Stimulated activated CD8-positive, alpha-beta memory T cell treated with anti-CD3 and anti-CD28 coated beads, Interleukin-12 subunit alpha, Interleukin-12 subunit beta, amount 100 ng/mL, for 4 hours (primary cell): ENCODE measurements at regions not wholly inside any gene's neighbourhood (a gene's known extent, or its start where the extent isn't known, plus 50 kb on each side); places are given as distances from the start of the nearest gene placed in this dataset.

ENCODE experiments used
- DNase-seq: peaks from one replicate; pipeline ENCODE4 v3.0.0-alpha.2; 2020; ENCODE audit warnings: low read depth

GRCh38 chr10:4662576-4663161, 163.3 kb upstream of the AKR1E2 start:
- no peak for DNase-seq

- no peak for DNase-seq
Observed at GRCh38 chr10:4661511-4662255, 164.3 kb upstream of the AKR1E2 start.

- no peak for DNase-seq
Observed at GRCh38 chr10:4658777-4659176, 167.2 kb upstream of the AKR1E2 start.

GRCh38 chr10:4656576-4657194, 169.3 kb upstream of the AKR1E2 start:
- DNase-seq: no peak

GRCh38 chr10:4655879-4656278, 170.1 kb upstream of the AKR1E2 start:
- DNase-seq: no peak

DNA sequence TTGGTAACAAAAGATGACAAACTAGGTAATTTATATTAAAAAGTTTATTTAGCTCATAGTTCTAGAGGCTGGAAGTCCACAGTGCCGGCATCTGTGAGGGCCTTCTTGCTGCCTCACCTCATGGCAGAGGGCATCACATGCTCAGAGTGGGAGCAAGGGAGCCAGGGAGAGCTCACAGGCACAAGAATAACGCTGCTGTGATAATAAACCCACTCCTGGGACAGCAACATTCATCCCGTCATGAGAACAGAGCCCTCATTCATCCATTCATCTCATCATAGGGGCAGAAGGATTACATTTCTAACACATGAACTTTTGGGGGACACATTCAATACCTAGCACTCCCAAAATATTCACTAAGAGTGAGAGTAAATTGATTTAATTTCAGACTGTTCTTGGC, 170.6 kb upstream of the AKR1E2 start:
- DNase-seq: no peak

GRCh38 chr10:4654496-4654895, 171.5 kb upstream of the AKR1E2 start:
- no peak for DNase-seq

- no peak for DNase-seq
Observed at GRCh38 chr10:4653160-4653559, 172.8 kb upstream of the AKR1E2 start.

GRCh38 chr10:4652111-4653010, 173.6 kb upstream of the AKR1E2 start:
- DNase-seq: no peak

GRCh38 chr10:4651404-4652037, 174.5 kb upstream of the AKR1E2 start:
- no peak for DNase-seq

- DNase-seq: no peak
Observed at GRCh38 chr10:4650582-4650981, 175.4 kb upstream of the AKR1E2 start.

- DNase-seq: no peak
Observed at GRCh38 chr10:4649886-4650508, 176.0 kb upstream of the AKR1E2 start.

GRCh38 chr10:4649471-4649870, 176.5 kb upstream of the AKR1E2 start:
- DNase-seq: no peak

DNA sequence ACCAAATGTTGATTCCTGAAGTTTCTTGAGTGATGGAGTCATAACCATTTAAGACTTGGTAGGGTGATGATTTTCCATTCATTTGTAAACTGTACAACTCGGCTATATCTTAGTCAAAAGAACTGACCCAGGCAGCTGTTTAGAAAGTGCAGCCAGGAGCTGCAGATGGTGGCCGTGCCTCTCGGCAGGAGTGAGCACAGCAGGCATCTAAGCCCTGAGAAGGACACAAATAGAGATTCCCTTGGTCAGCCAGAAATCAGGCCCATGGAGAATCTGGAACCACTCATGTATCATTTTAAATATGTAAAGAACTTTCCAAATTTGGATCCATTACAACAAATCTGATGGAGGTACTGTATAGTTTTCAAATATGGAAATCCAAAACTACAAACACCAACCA, 177.0 kb upstream of the AKR1E2 start:
- no peak for DNase-seq

GRCh38 chr10:4647109-4647785, 178.8 kb upstream of the AKR1E2 start:
- DNase-seq: no peak

- DNase-seq: no peak
Observed at GRCh38 chr10:4646547-4646946, 179.5 kb upstream of the AKR1E2 start.

- DNase-seq: no peak
Observed at GRCh38 chr10:4645836-4646235, 180.2 kb upstream of the AKR1E2 start.

DNA sequence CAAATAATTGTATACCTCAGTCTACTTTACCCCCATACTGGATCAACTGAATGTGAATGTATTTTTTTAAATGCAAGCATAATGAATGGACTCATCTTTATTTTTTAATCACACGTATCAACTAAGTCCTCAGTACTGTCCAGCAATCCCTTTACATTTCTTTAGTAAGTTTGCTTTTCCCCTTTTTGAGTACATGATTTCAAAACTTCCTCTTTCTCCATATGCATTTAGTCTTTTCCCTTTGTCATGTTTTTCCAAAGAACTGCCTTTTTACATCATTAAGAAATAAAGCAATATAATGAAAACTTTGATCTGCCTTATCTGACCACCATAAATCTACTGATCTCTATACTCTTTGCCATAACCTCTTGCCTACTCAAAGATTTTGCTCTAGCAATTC, 182.5 kb upstream of the AKR1E2 start:
- no peak for DNase-seq

DNA sequence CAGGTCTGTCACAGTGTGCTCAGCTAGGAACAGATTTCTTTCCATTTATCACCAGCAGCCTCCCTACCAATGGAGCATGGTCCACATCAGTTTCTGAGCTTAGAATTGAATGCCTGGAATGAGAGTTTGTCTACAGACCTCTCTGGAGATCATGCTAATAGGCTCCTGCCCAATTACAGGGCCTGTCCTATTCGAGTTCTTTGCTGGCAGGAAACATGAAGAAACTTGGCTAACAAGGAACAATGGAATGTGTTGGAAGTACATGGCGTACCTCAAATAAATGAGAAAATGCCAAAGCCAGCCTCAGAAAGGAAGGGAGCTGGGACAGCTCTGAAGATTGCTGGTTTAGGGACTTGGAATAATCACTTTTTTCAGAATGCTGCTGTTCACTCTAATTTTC, 186.0 kb upstream of the AKR1E2 start:
- DNase-seq: no peak

GRCh38 chr10:4638099-4638498, 187.9 kb upstream of the AKR1E2 start:
- DNase-seq: no peak

DNA sequence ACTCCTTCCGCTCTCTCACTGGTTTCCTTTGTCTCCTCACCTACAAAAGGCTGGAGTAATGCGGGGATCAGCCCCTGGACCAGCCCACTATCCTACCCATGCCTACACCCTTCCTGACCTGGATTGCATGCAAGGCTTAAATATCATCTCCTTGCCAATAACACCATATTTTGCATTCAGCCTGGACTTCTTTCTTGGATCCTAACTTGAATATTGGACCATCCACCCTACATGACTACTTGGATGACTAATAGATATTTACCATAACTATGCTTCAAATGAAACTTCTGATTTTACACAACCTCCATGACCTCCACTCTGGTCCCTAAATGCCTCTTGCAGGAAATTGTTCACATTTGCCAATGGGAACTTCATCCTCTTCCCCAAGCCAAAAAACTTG, 188.3 kb upstream of the AKR1E2 start:
- DNase-seq: no peak
